A549 (cell line): ENCODE measurements at regions not wholly inside any gene's neighbourhood (a gene's known extent, or its start where the extent isn't known, plus 50 kb on each side); places are given as distances from the start of the nearest gene placed in this dataset.

Experiments
- ATAC-seq, 2 experiments: fragments of 200-7000 bp in 1 of 2; fragments of >200 bp in 1 of 2; cut with Nextera tagmentation in 1 of 2; cut with Tn5 transposase in 1 of 2; 3 replicates each; pipeline versions ENCODE4 v1.8.0 to v1.9.1; 2018 to 2020; ENCODE audit warnings: mild to moderate bottlenecking in 1 of 2, moderate library complexity in 1 of 2
- CTCF ChIA-PET: fragments of 300-600 bp; sonication (Branson Sonifier 250); formaldehyde crosslinking; extraction: SDS; loops from one replicate; lab custom pipeline; 2021; ENCODE audit warnings: antibody characterized with exemption, inconsistent platforms; lab: Yijun Ruan, JAX
- POLR2A ChIA-PET: fragments of 350-600 bp; formaldehyde crosslinking; extraction: SDS; loops from one replicate; lab custom pipeline; 2021; ENCODE audit warnings: antibody characterized with exemption, inconsistent platforms; lab: Yijun Ruan, JAX
- DNase-seq, 2 experiments: peaks; one replicate each; pipeline versions ENCODE4 v3.0.0 to v3.0.0-alpha.2; 2011 to 2016; ENCODE audit warnings: low read depth in 1 of 2, low spot score in 1 of 2
- FAIRE-seq: peaks from 2 replicates; lab custom pipeline; 2011; peaks lifted over from hg19 to GRCh38; lab: Jason Lieb, UNC
- H3K27ac ChIP-seq, 2 experiments: fragments of >200 bp; sonication (Bioruptor Twin); formaldehyde crosslinking; 3 replicates each; pipeline ENCODE4 v1.5.1; 2016 to 2017
- H3K4me1 ChIP-seq: fragments of >200 bp; sonication (Bioruptor Twin); formaldehyde crosslinking; 3 replicates; pipeline ENCODE4 v1.6.1; 2016
- H3K4me2 ChIP-seq: fragments of >200 bp; sonication (Bioruptor Twin); formaldehyde crosslinking; 3 replicates; pipeline ENCODE4 v1.6.1; 2016
- H3K4me3 ChIP-seq: fragments of >200 bp; sonication (Bioruptor Twin); formaldehyde crosslinking; 3 replicates; pipeline ENCODE4 v1.5.1; 2016
- H3K9me3 ChIP-seq: fragments of >200 bp; sonication (Bioruptor Twin); formaldehyde crosslinking; 3 replicates; pipeline ENCODE4 v1.6.1; 2016
- EP300 ChIP-seq, 2 experiments: fragments of >200 bp; sonication (Bioruptor Twin); formaldehyde crosslinking; IDR thresholded peaks; 2 replicates in 1 of 2; 3 replicates in 1 of 2; pipeline ENCODE4 v1.6.1; 2016 to 2017
- FOSB ChIP-seq: fragments of 250-450 bp; sonication (Bioruptor Pico); IDR thresholded peaks from 2 replicates; pipeline ENCODE4 v1.5.0; 2020; ENCODE audit warnings: mild to moderate bottlenecking, moderate library complexity
- HDAC2 ChIP-seq: fragments of 200-600 bp; sonication (generic); IDR thresholded peaks from 2 replicates; pipeline ENCODE4 v1.6.1; 2016
- HEYL ChIP-seq: fragments of 250-450 bp; sonication (Bioruptor Pico); IDR thresholded peaks from 2 replicates; pipeline ENCODE4 v1.8.0; 2021; ENCODE audit warnings: mild to moderate bottlenecking, moderate library complexity
- HOXA7 ChIP-seq: fragments of 250-450 bp; sonication (Bioruptor Pico); IDR thresholded peaks from 2 replicates; pipeline ENCODE4 v1.5.0; 2020; ENCODE audit warnings: mild to moderate bottlenecking, moderate library complexity
- HOXB13 ChIP-seq: fragments of 250-450 bp; sonication (Bioruptor Pico); IDR thresholded peaks from 2 replicates; pipeline ENCODE4 v1.5.0; 2020; ENCODE audit warnings: low read depth, mild to moderate bottlenecking, moderate library complexity
- HOXB5 ChIP-seq: fragments of 250-450 bp; sonication (Bioruptor Pico); IDR thresholded peaks from 2 replicates; pipeline ENCODE4 v1.5.0; 2020; ENCODE audit warnings: mild to moderate bottlenecking, moderate library complexity
- JUN ChIP-seq, 2 experiments: fragments of >200 bp; sonication (Bioruptor Twin); formaldehyde crosslinking; IDR thresholded peaks; 2 replicates in 1 of 2; 3 replicates in 1 of 2; pipeline ENCODE4 v1.6.1; 2016 to 2017
- KDM1A ChIP-seq: fragments of 200-600 bp; sonication (generic); IDR thresholded peaks from 2 replicates; pipeline ENCODE4 v1.6.1; 2016; ENCODE audit warnings: low read depth, mild to moderate bottlenecking
- MAFK ChIP-seq: fragments of 450-650 bp; IDR thresholded peaks from 2 replicates; pipeline ENCODE4 v1.6.1; 2014; ENCODE audit not compliant: partially characterized antibody
- MAZ ChIP-seq: fragments of 150-350 bp; IDR thresholded peaks from 2 replicates; pipeline ENCODE4 v1.6.1; 2014; ENCODE audit warnings: antibody characterized with exemption, low read depth, low read length, borderline replicate concordance
- NPAS2 ChIP-seq: fragments of 250-450 bp; sonication (Bioruptor Pico); IDR thresholded peaks from 2 replicates; pipeline ENCODE4 v1.8.0; 2022; ENCODE audit warnings: mild to moderate bottlenecking, moderate library complexity, borderline replicate concordance
- PHF8 ChIP-seq: fragments of 200-600 bp; sonication (generic); IDR thresholded peaks from 2 replicates; pipeline ENCODE4 v1.6.1; 2016; ENCODE audit warnings: low read depth, mild to moderate bottlenecking, antibody characterized with exemption, moderate library complexity, borderline replicate concordance
- RCOR1 ChIP-seq: fragments of 150-350 bp; IDR thresholded peaks from 2 replicates; pipeline ENCODE4 v1.6.1; 2014; ENCODE audit warnings: antibody characterized with exemption, low read length, low read depth
- TP53 ChIP-seq: fragments of 250-450 bp; sonication (Bioruptor Pico); IDR thresholded peaks from 2 replicates; pipeline ENCODE4 v1.5.0; 2021; ENCODE audit warnings: mild to moderate bottlenecking, moderate library complexity
- ZC3H11A ChIP-seq: fragments of 450-650 bp; IDR thresholded peaks from 2 replicates; pipeline ENCODE4 v1.6.1; 2014; ENCODE audit warnings: antibody characterized with exemption, mild to moderate bottlenecking
- ZFP36 ChIP-seq: fragments of 450-650 bp; IDR thresholded peaks from 2 replicates; pipeline ENCODE4 v1.6.1; 2014; ENCODE audit warnings: borderline replicate concordance; ENCODE audit not compliant: partially characterized antibody
- ZSCAN20 ChIP-seq: fragments of 250-450 bp; sonication (Bioruptor Pico); IDR thresholded peaks from 2 replicates; pipeline ENCODE4 v1.8.0; 2022; ENCODE audit warnings: mild to moderate bottlenecking, moderate library complexity
- WGBS: methylation state at CpG from one replicate; pipeline ENCODE4 v1.1.6; 2017; ENCODE audit errors: missing lambda C conversion rate; 5-methylcytosine and 5-hydroxymethylcytosine counted together
- TF ChIP-seq, protein P1 (sequence below): IDR thresholded peaks from 2 replicates; pipeline ENCODE4 v1.6.1; 2012
- TF ChIP-seq, protein P2 (sequence below): IDR thresholded peaks from 2 replicates; pipeline ENCODE4 v1.6.1; 2012; ENCODE audit warnings: low read depth, borderline replicate concordance
- TF ChIP-seq, protein P3 (sequence below): fragments of 450-650 bp; IDR thresholded peaks from 2 replicates; pipeline ENCODE4 v1.6.1; 2014; ENCODE audit warnings: antibody characterized with exemption
- TF ChIP-seq, protein P4 (sequence below): fragments of 250-450 bp; sonication (Bioruptor Pico); IDR thresholded peaks from 2 replicates; pipeline ENCODE4 v1.5.0; 2021; ENCODE audit warnings: mild to moderate bottlenecking, moderate library complexity, borderline replicate concordance
- TF ChIP-seq, protein P5 (sequence below): fragments of 250-450 bp; sonication (Bioruptor Pico); IDR thresholded peaks from 2 replicates; pipeline ENCODE4 v1.5.0; 2020; ENCODE audit warnings: low read depth, mild to moderate bottlenecking, moderate library complexity
- TF ChIP-seq, protein P6 (sequence below): fragments of 200-600 bp; sonication (generic); IDR thresholded peaks from 2 replicates; pipeline ENCODE4 v1.6.1; 2016; ENCODE audit warnings: antibody characterized with exemption, mild to moderate bottlenecking, moderate library complexity
- TF ChIP-seq, protein P7 (sequence below): fragments of >200 bp; sonication (Bioruptor Twin); formaldehyde crosslinking; IDR thresholded peaks from 3 replicates; pipeline ENCODE4 v1.6.1; 2016

DNA sequence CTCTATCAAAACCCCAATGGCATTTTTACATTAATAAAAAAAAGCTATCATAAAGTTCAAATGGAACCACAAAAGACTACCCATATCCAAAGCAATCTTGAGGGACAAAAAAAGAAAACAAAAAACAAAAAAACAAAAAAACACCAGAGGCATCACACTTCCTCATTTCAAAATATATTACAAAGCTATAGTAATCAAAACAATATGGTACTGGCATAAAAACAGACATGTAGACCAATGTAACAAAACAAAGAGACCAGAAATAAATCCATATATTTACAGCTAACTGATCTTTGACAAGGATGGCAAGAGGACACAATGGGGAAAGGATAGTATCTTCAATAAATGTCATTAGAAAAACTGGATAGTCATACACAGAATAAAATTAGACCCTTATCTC, 245.1 kb upstream of the MSX2 start:
- Histone ChIP-seq H3K4me1 (no peaks in the 10 kb centered on the region), H3K4me2 (no peak overlapping the region), H3K27ac (no peak overlapping the region), H3K9me3 (peaks cover 24% of the 10 kb centered on the region; the same call in 2 of the 3 replicates), H3K4me3 (no peak overlapping the region)
- no peak for ATAC-seq
- no peak for DNase-seq
- CTCF ChIA-PET = interaction anchor here (0.8 kb wide), 1 partner anchor 25 kb away, joined by 3 read pairs; no protein-coding TSS in a partner anchor
- FAIRE-seq = no peak
- no peak for TF ChIP-seq ZC3H11A
- TF ChIP-seq, protein P1, sequence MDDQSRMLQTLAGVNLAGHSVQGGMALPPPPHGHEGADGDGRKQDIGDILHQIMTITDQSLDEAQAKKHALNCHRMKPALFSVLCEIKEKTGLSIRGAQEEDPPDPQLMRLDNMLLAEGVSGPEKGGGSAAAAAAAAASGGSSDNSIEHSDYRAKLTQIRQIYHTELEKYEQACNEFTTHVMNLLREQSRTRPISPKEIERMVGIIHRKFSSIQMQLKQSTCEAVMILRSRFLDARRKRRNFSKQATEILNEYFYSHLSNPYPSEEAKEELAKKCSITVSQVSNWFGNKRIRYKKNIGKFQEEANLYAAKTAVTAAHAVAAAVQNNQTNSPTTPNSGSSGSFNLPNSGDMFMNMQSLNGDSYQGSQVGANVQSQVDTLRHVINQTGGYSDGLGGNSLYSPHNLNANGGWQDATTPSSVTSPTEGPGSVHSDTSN = no peak
- no peak for TF ChIP-seq JUN (IDR thresholded peaks at IDR 0.05)
- TF ChIP-seq HOXB13 (CRISPR knock-in tag) = no peak
- TF ChIP-seq EP300 (IDR thresholded peaks at IDR 0.05) = no peak
- TF ChIP-seq TP53 = no peak
- TF ChIP-seq ZSCAN20 = no peak
- POLR2A ChIA-PET = no interaction called here

DNA sequence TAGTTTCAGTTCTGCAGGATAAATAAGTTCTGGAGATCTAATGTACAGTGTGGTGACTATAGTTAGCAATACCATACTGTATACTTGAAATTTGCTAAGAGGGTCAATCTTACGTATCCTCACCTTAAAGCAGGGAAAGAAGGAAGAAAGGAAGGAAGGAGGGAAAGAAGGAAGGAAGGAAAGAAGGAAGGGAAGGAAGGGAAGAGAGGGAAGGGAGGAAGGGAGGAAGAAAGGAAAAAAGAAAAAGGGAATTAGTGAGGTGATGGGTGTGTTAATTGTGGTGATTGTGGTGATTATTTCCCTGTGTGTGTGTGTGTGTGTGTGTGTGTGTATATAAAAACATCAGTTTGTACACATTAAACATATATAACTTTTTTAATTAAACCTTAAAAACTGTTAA, 242.6 kb upstream of the MSX2 start:
- ChIA-PET CTCF (no interaction called here), POLR2A (no interaction called here)
- no peak overlapping the region for H3K27ac ChIP-seq
- 81% methylated on average over 1 of the region's 1 CpG for WGBS
- H3K4me1 ChIP-seq = no peaks in the 10 kb centered on the region
- ATAC-seq = no peak
- H3K4me2 ChIP-seq = no peak overlapping the region
- H3K9me3 ChIP-seq = peaks cover 37% of the 10 kb centered on the region
- TF ChIP-seq RCOR1 (no peak), MAFK (no peak), FOSB (CRISPR knock-in tag) (no peak), NPAS2 (CRISPR knock-in tag) (no peak), ZC3H11A (no peak), KDM1A (no peak), PHF8 (no peak), MAZ (no peak), HOXB13 (CRISPR knock-in tag) (no peak), ZFP36 (no peak), HEYL (no peak), HOXA7 (CRISPR knock-in tag) (no peak), HDAC2 (no peak), HOXB5 (CRISPR knock-in tag) (no peak)
- TF ChIP-seq, protein P2, sequence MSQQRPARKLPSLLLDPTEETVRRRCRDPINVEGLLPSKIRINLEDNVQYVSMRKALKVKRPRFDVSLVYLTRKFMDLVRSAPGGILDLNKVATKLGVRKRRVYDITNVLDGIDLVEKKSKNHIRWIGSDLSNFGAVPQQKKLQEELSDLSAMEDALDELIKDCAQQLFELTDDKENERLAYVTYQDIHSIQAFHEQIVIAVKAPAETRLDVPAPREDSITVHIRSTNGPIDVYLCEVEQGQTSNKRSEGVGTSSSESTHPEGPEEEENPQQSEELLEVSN = no peak
- TF ChIP-seq, protein P3, sequence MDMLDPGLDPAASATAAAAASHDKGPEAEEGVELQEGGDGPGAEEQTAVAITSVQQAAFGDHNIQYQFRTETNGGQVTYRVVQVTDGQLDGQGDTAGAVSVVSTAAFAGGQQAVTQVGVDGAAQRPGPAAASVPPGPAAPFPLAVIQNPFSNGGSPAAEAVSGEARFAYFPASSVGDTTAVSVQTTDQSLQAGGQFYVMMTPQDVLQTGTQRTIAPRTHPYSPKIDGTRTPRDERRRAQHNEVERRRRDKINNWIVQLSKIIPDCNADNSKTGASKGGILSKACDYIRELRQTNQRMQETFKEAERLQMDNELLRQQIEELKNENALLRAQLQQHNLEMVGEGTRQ = no peak
- TF ChIP-seq, protein P4, sequence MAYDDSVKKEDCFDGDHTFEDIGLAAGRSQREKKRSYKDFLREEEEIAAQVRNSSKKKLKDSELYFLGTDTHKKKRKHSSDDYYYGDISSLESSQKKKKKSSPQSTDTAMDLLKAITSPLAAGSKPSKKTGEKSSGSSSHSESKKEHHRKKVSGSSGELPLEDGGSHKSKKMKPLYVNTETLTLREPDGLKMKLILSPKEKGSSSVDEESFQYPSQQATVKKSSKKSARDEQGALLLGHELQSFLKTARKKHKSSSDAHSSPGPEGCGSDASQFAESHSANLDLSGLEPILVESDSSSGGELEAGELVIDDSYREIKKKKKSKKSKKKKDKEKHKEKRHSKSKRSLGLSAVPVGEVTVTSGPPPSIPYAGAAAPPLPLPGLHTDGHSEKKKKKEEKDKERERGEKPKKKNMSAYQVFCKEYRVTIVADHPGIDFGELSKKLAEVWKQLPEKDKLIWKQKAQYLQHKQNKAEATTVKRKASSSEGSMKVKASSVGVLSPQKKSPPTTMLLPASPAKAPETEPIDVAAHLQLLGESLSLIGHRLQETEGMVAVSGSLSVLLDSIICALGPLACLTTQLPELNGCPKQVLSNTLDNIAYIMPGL = no peak
- TF ChIP-seq, protein P5, sequence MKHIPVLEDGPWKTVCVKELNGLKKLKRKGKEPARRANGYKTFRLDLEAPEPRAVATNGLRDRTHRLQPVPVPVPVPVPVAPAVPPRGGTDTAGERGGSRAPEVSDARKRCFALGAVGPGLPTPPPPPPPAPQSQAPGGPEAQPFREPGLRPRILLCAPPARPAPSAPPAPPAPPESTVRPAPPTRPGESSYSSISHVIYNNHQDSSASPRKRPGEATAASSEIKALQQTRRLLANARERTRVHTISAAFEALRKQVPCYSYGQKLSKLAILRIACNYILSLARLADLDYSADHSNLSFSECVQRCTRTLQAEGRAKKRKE (CRISPR knock-in tag) = no peak
- TF ChIP-seq, protein P6, sequence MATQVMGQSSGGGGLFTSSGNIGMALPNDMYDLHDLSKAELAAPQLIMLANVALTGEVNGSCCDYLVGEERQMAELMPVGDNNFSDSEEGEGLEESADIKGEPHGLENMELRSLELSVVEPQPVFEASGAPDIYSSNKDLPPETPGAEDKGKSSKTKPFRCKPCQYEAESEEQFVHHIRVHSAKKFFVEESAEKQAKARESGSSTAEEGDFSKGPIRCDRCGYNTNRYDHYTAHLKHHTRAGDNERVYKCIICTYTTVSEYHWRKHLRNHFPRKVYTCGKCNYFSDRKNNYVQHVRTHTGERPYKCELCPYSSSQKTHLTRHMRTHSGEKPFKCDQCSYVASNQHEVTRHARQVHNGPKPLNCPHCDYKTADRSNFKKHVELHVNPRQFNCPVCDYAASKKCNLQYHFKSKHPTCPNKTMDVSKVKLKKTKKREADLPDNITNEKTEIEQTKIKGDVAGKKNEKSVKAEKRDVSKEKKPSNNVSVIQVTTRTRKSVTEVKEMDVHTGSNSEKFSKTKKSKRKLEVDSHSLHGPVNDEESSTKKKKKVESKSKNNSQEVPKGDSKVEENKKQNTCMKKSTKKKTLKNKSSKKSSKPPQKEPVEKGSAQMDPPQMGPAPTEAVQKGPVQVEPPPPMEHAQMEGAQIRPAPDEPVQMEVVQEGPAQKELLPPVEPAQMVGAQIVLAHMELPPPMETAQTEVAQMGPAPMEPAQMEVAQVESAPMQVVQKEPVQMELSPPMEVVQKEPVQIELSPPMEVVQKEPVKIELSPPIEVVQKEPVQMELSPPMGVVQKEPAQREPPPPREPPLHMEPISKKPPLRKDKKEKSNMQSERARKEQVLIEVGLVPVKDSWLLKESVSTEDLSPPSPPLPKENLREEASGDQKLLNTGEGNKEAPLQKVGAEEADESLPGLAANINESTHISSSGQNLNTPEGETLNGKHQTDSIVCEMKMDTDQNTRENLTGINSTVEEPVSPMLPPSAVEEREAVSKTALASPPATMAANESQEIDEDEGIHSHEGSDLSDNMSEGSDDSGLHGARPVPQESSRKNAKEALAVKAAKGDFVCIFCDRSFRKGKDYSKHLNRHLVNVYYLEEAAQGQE = no peak
- TF ChIP-seq, protein P7, sequence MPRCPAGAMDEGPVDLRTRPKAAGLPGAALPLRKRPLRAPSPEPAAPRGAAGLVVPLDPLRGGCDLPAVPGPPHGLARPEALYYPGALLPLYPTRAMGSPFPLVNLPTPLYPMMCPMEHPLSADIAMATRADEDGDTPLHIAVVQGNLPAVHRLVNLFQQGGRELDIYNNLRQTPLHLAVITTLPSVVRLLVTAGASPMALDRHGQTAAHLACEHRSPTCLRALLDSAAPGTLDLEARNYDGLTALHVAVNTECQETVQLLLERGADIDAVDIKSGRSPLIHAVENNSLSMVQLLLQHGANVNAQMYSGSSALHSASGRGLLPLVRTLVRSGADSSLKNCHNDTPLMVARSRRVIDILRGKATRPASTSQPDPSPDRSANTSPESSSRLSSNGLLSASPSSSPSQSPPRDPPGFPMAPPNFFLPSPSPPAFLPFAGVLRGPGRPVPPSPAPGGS = no peak
- FAIRE-seq = no peak
- no peak overlapping the region for H3K4me3 ChIP-seq
- DNase-seq = no peak
